PC-3 (cell line): ENCODE measurements at regions not wholly inside any gene's neighbourhood (a gene's known extent, or its start where the extent isn't known, plus 50 kb on each side); places are given as distances from the start of the nearest gene placed in this dataset.

Experiments used
- ATAC-seq: fragments of 200-7000 bp; cut with Tn5 transposase; 2 replicates; pipeline ENCODE4 v1.9.1; 2020; ENCODE audit warnings: mild to moderate bottlenecking, moderate library complexity
- BruUV-seq: library from RNA; stranded (reverse); fragments of 400-500 nt; replicated peaks from 2 replicates; lab custom pipeline; 2021; lab: Mats Ljungman, UMichigan
- CTCF ChIA-PET: fragments of 300-600 bp; sonication (Branson Sonifier 250); formaldehyde crosslinking; loops from one replicate; lab custom pipeline; 2022; ENCODE audit warnings: antibody characterized with exemption; lab: Charles Lee
- POLR2A ChIA-PET: fragments of 300-600 bp; sonication (Branson Sonifier 250); formaldehyde crosslinking; loops from one replicate; lab custom pipeline; 2022; ENCODE audit warnings: antibody characterized with exemption; ENCODE audit not compliant: unreplicated experiment; lab: Charles Lee
- DNase-seq: peaks from one replicate; pipeline ENCODE4 v3.0.0-alpha.2; 2015
- H2AFZ ChIP-seq: fragments of 300-600 bp; sonication (generic); 2 replicates; pipeline ENCODE4 v1.6.0; 2016; ENCODE audit warnings: antibody characterized with exemption, low read length
- H3F3A ChIP-seq: fragments of 300-600 bp; sonication (generic); one replicate; pipeline ENCODE4 v1.6.0; 2017; ENCODE audit warnings: antibody characterized with exemption, low read length, control low read depth, mild to moderate bottlenecking; ENCODE audit not compliant: unreplicated experiment
- H3K27ac ChIP-seq: fragments of 300-600 bp; sonication (generic); 2 replicates; pipeline ENCODE4 v1.5.1; 2016; ENCODE audit warnings: mild to moderate bottlenecking, low read length
- H3K27me3 ChIP-seq: fragments of 300-600 bp; sonication (generic); 2 replicates; pipeline ENCODE4 v1.6.1; 2016; ENCODE audit warnings: low read length, mixed read lengths
- H3K36me3 ChIP-seq: fragments of 300-600 bp; sonication (generic); 2 replicates; pipeline ENCODE4 v1.6.1; 2016; ENCODE audit warnings: low read depth, mixed run types, low read length, mixed read lengths
- H3K4me1 ChIP-seq: fragments of 300-600 bp; sonication (generic); 2 replicates; pipeline ENCODE4 v1.5.1; 2016; ENCODE audit warnings: low read length; ENCODE audit not compliant: insufficient read depth
- H3K4me2 ChIP-seq: fragments of 300-600 bp; sonication (generic); 2 replicates; pipeline ENCODE4 v1.6.0; 2016; ENCODE audit warnings: low read length
- H3K4me3 ChIP-seq: fragments of 300-600 bp; sonication (generic); 2 replicates; pipeline ENCODE4 v1.5.1; 2016; ENCODE audit warnings: mild to moderate bottlenecking, low read length, mixed read lengths
- H3K79me2 ChIP-seq: fragments of 300-600 bp; sonication (generic); 2 replicates; pipeline ENCODE4 v1.6.1; 2017; ENCODE audit warnings: low read length, mixed read lengths
- H3K9ac ChIP-seq: fragments of 300-600 bp; sonication (generic); 2 replicates; pipeline ENCODE4 v1.6.0; 2016; ENCODE audit warnings: mild to moderate bottlenecking, low read length
- H3K9me2 ChIP-seq: fragments of 300-600 bp; sonication (generic); replicated peaks from 2 replicates; pipeline ENCODE4 v1.6.1; 2016; ENCODE audit warnings: mixed run types, low read length, mixed read lengths
- H3K9me3 ChIP-seq: fragments of 300-600 bp; sonication (generic); 2 replicates; pipeline ENCODE4 v1.6.1; 2016; ENCODE audit warnings: low read length, mixed read lengths
- H4K20me1 ChIP-seq: fragments of 300-600 bp; sonication (generic); 2 replicates; pipeline ENCODE4 v1.6.1; 2016; ENCODE audit warnings: low read length, mixed read lengths
- CTCF ChIP-seq: fragments of 300-600 bp; sonication (generic); conservative IDR thresholded peaks from 2 replicates; pipeline ENCODE4 v1.5.1; 2017; ENCODE audit warnings: antibody characterized with exemption, low read depth, mild to moderate bottlenecking, low read length
- EZH2 ChIP-seq: fragments of 300-600 bp; sonication (generic); IDR thresholded peaks from one replicate; pipeline ENCODE4 v1.6.1; 2017; ENCODE audit warnings: antibody characterized with exemption, mild to moderate bottlenecking, low read length; ENCODE audit not compliant: unreplicated experiment
- EZH2phosphoT487 ChIP-seq: fragments of 300-600 bp; sonication (generic); IDR thresholded peaks from 2 replicates; pipeline ENCODE4 v1.6.1; 2018; ENCODE audit warnings: mild to moderate bottlenecking, antibody characterized with exemption, low read length, borderline replicate concordance
- intact Hi-C: fragments of 100-400 bp; cut with micrococcal nuclease; formaldehyde crosslinking; loops from 2 replicates; pipeline ENCODE4 v1.9.0; 2023

GRCh38 chr2:46831869-46832265 lies 83.7 kb downstream of the MCFD2 start:
- DNase-seq, result no peak
- BruUV-seq, result no TSS peak
- H3K36me3 ChIP-seq, result no peaks in the 10 kb centered on the region
- intact Hi-C loops, result no loop called here
- H3K9ac ChIP-seq, result no peak overlapping the region
- ATAC-seq, result no peak
- no peak for TF ChIP-seq CTCF
- H4K20me1 ChIP-seq, result no peaks in the 10 kb centered on the region
- H3K9me2 ChIP-seq, result no peaks in the 10 kb centered on the region
- POLR2A ChIA-PET, result interaction anchor here (0.7 kb wide), 1 partner anchor 165 kb away, joined by 3 read pairs; no protein-coding TSS in a partner anchor
- H3K27ac ChIP-seq, result no peak overlapping the region
- CTCF ChIA-PET, result no interaction called here
- no peak overlapping the region for H3K4me3 ChIP-seq
- no peaks in the 10 kb centered on the region for H3K27me3 ChIP-seq
- no peaks in the 10 kb centered on the region for H3K79me2 ChIP-seq
- H3K4me1 ChIP-seq, result peaks cover 23% of the 10 kb centered on the region
- no peaks in the 10 kb centered on the region for H3K9me3 ChIP-seq
- H2AFZ ChIP-seq, result no peak overlapping the region
- no peaks in the 10 kb centered on the region for H3F3A ChIP-seq
- H3K4me2 ChIP-seq, result no peak overlapping the region

GRCh38 chr2:46831051-46831868 lies 84.3 kb downstream of the MCFD2 start:
- no peaks in the 10 kb centered on the region for H3K36me3 ChIP-seq
- H4K20me1 ChIP-seq, result no peaks in the 10 kb centered on the region
- BruUV-seq, result no TSS peak
- DNase-seq (peak; percentile 39), ATAC-seq (no peak)
- intact Hi-C loops, result no loop called here
- CTCF ChIA-PET, result no interaction called here
- H3K9ac ChIP-seq, result no peak overlapping the region
- TF ChIP-seq CTCF (no peak), EZH2 (no peak), EZH2phosphoT487 (no peak)
- POLR2A ChIA-PET, result interaction anchor here (0.7 kb wide), 1 partner anchor 165 kb away, joined by 3 read pairs; no protein-coding TSS in a partner anchor
- H3K4me1 ChIP-seq, result peaks cover 19% of the 10 kb centered on the region
- H2AFZ ChIP-seq, result no peak overlapping the region
- H3K9me3 ChIP-seq, result no peaks in the 10 kb centered on the region
- no peaks in the 10 kb centered on the region for H3K79me2 ChIP-seq
- no peak overlapping the region for H3K4me3 ChIP-seq
- no peaks in the 10 kb centered on the region for H3K27me3 ChIP-seq
- no peaks in the 10 kb centered on the region for H3K9me2 ChIP-seq
- no peak overlapping the region for H3K4me2 ChIP-seq
- no peak overlapping the region for H3K27ac ChIP-seq
- H3F3A ChIP-seq, result no peaks in the 10 kb centered on the region
